ENCODE measurements at regions not wholly inside any gene's neighbourhood (a gene's known extent, or its start where the extent isn't known, plus 50 kb on each side); places are given as distances from the start of the nearest gene placed in this dataset.

DNA sequence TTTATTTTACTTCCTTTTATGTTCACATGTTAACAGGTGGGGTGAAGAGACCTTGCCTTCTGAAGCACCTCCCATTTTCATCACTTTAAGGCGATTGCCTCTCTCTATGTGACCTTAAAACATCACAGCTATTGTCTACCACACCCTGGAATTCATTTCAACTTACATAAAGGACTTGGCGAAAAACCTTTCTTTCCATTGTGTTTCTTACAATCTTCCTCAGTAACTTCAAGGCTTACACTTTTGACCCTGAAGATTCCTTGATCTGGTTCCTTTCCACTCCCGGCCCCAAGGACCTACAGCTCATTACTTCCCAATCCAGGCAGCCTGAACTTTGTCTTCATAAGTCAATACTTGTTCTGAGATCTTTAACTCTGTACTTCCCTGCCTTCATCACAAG lies 443.3 kb downstream of the ADAMTS20 start:
- Histone ChIP-seq H3K9me3 (ENCODE audit: control insufficient read depth in 4 of 4, insufficient read depth in 3 of 4, low read length in 3 of 4) (no peaks in the 10 kb centered on the region), H3K4me3 (no peak overlapping the region), H3K9ac (ENCODE audit: insufficient read depth in 1 of 2, low read length in 2 of 2) (no peak overlapping the region), H3K27me3 (ENCODE audit: control insufficient read depth in 3 of 3, insufficient read depth in 3 of 3, low read length in 2 of 3) (no peaks in the 10 kb centered on the region), H3K27ac (ENCODE audit: low read depth in 1 of 2, low read length in 1 of 2) (no peak overlapping the region), H3K4me1 (ENCODE audit: control insufficient read depth in 5 of 5, insufficient read depth in 5 of 5, low read length in 5 of 5) (peaks cover 0 to 51% (median 0%) of the 10 kb centered on the region in 5 donors), H3K36me3 (ENCODE audit: control insufficient read depth in 4 of 4, insufficient read depth in 4 of 4, low read length in 4 of 4) (no peaks in the 10 kb centered on the region)
- DNase-seq (no peak), ATAC-seq (ENCODE audit: insufficient read depth, low FRiP score) (no peak)
- 80 to 85% methylated on average over 3 of the region's 3 CpGs for WGBS, 2 donors
- TF ChIP-seq, protein P1, sequence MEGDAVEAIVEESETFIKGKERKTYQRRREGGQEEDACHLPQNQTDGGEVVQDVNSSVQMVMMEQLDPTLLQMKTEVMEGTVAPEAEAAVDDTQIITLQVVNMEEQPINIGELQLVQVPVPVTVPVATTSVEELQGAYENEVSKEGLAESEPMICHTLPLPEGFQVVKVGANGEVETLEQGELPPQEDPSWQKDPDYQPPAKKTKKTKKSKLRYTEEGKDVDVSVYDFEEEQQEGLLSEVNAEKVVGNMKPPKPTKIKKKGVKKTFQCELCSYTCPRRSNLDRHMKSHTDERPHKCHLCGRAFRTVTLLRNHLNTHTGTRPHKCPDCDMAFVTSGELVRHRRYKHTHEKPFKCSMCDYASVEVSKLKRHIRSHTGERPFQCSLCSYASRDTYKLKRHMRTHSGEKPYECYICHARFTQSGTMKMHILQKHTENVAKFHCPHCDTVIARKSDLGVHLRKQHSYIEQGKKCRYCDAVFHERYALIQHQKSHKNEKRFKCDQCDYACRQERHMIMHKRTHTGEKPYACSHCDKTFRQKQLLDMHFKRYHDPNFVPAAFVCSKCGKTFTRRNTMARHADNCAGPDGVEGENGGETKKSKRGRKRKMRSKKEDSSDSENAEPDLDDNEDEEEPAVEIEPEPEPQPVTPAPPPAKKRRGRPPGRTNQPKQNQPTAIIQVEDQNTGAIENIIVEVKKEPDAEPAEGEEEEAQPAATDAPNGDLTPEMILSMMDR (IDR thresholded peaks at IDR 0.05; ENCODE audit: control extremely low read depth, extremely low read depth), result no peak

DNA sequence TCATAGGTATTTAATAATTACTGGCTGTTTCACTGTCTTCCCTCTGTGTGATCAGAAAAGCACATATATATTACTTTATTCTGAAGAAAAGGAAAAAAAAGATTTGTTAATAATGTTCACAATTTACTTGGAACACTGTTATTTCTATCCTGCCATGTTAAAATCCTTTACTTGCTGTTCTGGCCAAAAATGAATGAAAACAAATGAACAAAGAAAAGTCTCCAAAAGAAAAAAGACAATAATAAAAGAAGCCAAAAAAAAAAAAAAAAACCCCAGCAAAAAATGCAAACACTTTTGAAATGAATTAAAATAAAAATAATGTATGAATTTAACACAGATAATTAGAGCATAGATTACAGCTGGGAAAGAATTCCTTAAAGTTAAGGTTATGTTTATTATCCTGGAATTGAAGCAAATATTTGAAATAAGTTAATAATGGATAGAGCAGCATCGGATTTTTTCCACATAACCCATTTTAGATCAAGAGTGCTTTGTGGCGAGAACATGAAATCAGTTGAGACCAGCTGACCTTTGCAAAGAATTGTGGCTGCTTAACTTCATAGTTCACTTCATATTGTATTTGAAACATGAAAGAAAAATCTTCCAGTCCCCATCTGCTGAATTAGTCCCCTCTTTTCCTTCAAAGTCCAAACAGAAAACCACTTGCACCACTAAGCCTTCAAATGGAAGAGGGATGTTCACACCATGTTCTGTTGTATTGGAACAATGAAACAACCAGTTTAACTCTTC lies 444.8 kb downstream of the ADAMTS20 start:
- DNase-seq (peak in 1 of 3 donors; percentile 21), ATAC-seq (ENCODE audit: insufficient read depth, low FRiP score) (no peak)
- Histone ChIP-seq H3K9me3 (ENCODE audit: control insufficient read depth in 4 of 4, insufficient read depth in 3 of 4, low read length in 3 of 4) (no peaks in the 10 kb centered on the region), H3K4me3 (no peak overlapping the region), H3K36me3 (ENCODE audit: control insufficient read depth in 4 of 4, insufficient read depth in 4 of 4, low read length in 4 of 4) (no peaks in the 10 kb centered on the region), H3K4me1 (ENCODE audit: control insufficient read depth in 5 of 5, insufficient read depth in 5 of 5, low read length in 5 of 5) (peaks cover 0 to 41% (median 0%) of the 10 kb centered on the region in 5 donors), H3K27ac (ENCODE audit: low read depth in 1 of 2, low read length in 1 of 2) (no peak overlapping the region), H3K9ac (ENCODE audit: insufficient read depth in 1 of 2, low read length in 2 of 2) (no peak overlapping the region), H3K27me3 (ENCODE audit: control insufficient read depth in 3 of 3, insufficient read depth in 3 of 3, low read length in 2 of 3) (no peaks in the 10 kb centered on the region)
- WGBS, 2 donors, result 75 to 93% methylated on average over 2 of the region's 2 CpGs
- TF ChIP-seq, protein P1 (IDR thresholded peaks at IDR 0.05; ENCODE audit: control extremely low read depth, extremely low read depth), result no peak

GRCh38 chr12:43106355-43106754 lies 445.6 kb downstream of the ADAMTS20 start:
- TF ChIP-seq, protein P1 (IDR thresholded peaks at IDR 0.05; ENCODE audit: control extremely low read depth, extremely low read depth), result no peak
- peaks cover 0 to 34% (median 0%) of the 10 kb centered on the region in 5 donors for H3K4me1 ChIP-seq (ENCODE audit: control insufficient read depth in 5 of 5, insufficient read depth in 5 of 5, low read length in 5 of 5)
- H3K9me3 ChIP-seq (ENCODE audit: control insufficient read depth in 4 of 4, insufficient read depth in 3 of 4, low read length in 3 of 4), result no peaks in the 10 kb centered on the region
- no peak overlapping the region for H3K9ac ChIP-seq (ENCODE audit: insufficient read depth in 1 of 2, low read length in 2 of 2)
- ATAC-seq (ENCODE audit: insufficient read depth, low FRiP score) (no peak), DNase-seq (no peak)
- 52 to 56% methylated on average over 3 of the region's 3 CpGs for WGBS, 2 donors
- no peaks in the 10 kb centered on the region for H3K27me3 ChIP-seq (ENCODE audit: control insufficient read depth in 3 of 3, insufficient read depth in 3 of 3, low read length in 2 of 3)
- H3K27ac ChIP-seq (ENCODE audit: low read depth in 1 of 2, low read length in 1 of 2), result no peak overlapping the region
- no peaks in the 10 kb centered on the region for H3K36me3 ChIP-seq (ENCODE audit: control insufficient read depth in 4 of 4, insufficient read depth in 4 of 4, low read length in 4 of 4)
- H3K4me3 ChIP-seq, result no peak overlapping the region

Measured in lung (tissue), 11 donors.